ENCODE measurements at regions not wholly inside any gene's neighbourhood (a gene's known extent, or its start where the extent isn't known, plus 50 kb on each side); places are given as distances from the start of the nearest gene placed in this dataset.

- DNase-seq (ENCODE audit: low spot score): no peak
These were observed 179.8 kb upstream of the HAAO start for GRCh38 chr2:42971947-42972736.

GRCh38 chr2:42971381-42971780, 179.0 kb upstream of the HAAO start:
- no peak for DNase-seq (ENCODE audit: low spot score)

- no peak for DNase-seq (ENCODE audit: low spot score)
These were observed 177.8 kb upstream of the HAAO start for GRCh38 chr2:42970151-42970550.

- DNase-seq (ENCODE audit: low spot score): peak; percentile 54
These were observed 177.1 kb upstream of the HAAO start for GRCh38 chr2:42969231-42970150.

GRCh38 chr2:42967959-42968674, 175.7 kb upstream of the HAAO start:
- no peak for DNase-seq (ENCODE audit: low spot score)

DNA sequence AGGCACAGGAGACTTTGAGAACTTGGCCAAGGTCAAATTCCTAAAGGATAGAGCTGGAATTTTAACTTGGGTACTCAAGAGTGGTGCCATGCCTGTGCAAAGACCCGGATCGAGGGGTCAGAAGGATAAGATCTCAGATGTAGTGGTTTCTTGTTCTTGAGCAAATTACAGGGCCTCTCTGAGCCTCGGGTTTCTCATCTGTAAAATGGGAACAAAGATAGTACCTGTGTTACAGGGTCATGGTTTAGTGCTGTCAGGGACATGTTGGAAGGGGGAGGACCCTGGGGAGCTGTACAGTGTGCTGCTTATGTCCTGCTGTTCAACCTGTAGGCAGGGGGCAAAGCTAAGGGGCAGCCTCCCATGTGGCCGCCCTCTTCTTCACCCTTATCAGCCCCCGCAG, 173.5 kb upstream of the HAAO start:
- DNase-seq (ENCODE audit: low spot score): no peak

- no peak for DNase-seq (ENCODE audit: low spot score)
These were observed 172.8 kb upstream of the HAAO start for GRCh38 chr2:42965196-42965595.

- no peak for DNase-seq (ENCODE audit: low spot score)
These were observed 172.2 kb upstream of the HAAO start for GRCh38 chr2:42964439-42965083.

DNA sequence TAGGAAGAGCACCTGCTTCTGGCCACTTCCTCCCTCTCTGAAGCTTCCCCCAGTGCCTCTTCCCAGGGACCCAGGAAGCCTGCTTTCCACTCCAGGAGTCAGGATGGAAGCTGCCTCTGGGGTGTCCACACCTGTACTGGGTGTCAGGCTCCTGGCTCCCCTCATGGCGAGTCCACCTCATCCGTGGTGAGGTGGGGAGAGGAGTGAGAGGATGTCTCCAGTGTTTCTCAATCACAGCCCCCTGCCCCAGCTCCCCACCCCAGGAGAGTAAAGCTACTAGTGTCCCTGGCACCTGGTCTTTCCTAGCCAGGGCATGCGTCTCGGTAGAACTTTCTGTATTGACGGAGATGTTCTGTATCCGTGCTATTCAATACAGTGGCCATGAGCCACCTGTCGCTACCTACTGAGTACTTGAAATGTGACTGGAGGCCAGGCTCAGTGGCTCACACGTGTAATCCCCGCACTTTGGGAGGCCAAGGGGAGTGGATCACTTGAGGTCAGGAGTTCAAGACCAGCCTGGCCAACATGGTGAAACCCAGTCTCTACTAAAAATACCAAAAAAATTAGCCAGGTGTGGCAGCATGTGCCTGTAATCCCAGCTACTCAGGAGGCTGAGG, 171.2 kb upstream of the HAAO start:
- DNase-seq (ENCODE audit: low spot score): no peak

DNA sequence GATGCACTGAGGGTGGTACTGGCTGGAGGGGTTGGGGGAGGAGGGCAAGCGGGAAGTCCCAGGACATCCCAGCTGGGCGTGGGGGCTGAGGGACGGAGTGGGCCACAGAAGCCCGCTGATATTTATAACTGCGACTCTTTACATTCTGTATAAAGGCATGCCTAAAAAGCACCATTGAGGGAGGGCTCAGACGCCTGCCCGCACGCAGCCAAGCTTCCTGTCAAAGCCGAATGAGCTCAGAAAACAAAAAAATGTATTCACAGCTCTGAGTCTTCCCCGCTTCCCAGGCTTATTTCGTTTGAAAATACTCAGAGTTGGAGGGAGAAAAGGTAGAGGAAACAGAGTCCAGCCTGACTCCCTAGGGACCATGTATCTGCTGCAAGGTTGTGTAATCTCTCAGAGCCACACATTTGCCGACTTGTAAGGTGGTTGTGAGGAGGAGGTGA, 170.1 kb upstream of the HAAO start:
- DNase-seq (ENCODE audit: low spot score): no peak

GRCh38 chr2:42961961-42962360, 169.6 kb upstream of the HAAO start:
- no peak for DNase-seq (ENCODE audit: low spot score)

DNA sequence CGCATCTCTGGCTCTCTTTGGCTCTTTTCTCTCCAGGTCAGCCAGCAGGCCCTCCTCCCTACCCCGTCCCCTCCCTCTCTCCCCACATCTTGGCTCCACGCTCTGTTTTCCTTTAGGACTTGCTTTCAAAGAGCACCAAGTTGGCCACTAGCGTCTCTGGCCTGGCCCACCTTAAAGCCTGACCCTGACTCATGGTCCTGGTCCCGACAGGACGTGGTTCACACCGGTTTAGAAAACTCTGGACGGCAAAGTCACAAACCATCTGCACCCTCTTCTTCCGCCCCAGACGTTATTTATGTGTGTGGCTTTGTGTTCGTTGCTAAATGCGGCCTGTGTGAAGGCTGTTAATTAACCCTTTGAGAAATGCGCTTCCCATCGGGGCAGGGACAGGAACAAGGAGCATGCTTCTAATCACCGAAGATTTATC, 169.0 kb upstream of the HAAO start:
- no peak for DNase-seq (ENCODE audit: low spot score)

- DNase-seq (ENCODE audit: low spot score): no peak
These were observed 168.4 kb upstream of the HAAO start for GRCh38 chr2:42960842-42961180.

DNA sequence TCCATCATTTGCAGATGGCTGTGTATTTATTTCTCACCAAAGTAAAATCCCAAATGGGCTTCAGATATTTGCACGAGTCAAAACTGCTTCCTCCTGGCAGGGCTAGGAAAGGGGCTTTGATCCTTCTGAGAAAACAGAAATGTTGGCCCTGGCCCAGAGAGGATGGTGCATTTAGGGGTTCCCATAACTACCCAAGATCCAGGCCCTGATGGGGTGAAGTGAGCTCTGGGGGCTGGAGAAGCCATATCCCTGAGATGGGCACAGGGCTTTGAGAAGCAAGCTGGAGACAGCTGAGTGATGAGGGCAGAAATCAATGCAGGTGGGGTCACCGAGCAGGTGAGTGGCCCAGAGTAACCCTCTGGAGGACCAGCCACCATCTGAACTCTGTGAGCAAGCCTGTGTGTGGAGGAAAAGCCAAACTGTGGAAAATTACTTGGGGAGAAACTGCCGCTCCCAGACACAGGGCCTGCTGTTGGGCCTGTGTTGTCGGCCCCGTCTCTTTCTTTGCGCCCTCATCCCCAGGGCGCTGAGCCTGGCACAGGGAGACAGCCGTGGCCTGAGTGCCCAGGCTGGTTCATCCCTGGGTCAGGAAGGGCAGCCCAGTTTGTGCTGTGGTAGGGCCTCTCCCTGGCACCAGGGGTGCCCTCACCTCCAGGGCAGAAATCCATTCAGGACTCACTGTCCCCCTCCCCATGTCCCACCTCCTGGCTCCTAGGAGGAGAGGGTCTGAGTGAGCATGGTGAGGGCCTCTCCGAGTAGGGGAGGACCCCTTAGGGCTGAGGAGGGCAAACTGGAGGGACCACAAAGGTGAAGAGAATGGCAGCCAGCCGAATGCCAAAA, 167.8 kb upstream of the HAAO start:
- no peak for DNase-seq (ENCODE audit: low spot score)

GRCh38 chr2:42959234-42960001, 167.0 kb upstream of the HAAO start:
- no peak for DNase-seq (ENCODE audit: low spot score)

DNA sequence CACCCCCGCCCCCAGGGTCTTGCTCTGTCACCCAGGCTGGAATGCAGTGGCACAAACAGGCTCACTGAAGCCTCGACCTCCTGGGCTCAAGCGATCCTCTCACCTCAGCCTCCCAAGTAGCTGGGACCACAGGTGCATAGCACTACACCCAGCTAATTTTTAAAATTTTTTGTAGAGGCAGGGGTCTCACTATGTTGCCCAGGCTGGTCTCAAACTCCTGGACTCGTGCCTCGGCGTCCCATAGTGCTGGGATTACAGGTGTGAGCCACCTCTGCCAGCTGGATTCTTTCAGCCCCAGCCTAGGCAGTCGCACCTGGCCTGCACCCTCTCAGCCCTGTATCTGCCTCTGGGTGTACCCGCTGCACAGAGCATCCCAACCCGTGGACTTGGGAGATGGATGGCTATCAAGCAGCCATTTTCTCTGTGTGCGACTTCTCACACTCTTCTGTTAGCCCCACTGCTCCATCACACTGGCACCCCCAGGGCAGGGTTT, 166.4 kb upstream of the HAAO start:
- DNase-seq (ENCODE audit: low spot score): no peak

DNA sequence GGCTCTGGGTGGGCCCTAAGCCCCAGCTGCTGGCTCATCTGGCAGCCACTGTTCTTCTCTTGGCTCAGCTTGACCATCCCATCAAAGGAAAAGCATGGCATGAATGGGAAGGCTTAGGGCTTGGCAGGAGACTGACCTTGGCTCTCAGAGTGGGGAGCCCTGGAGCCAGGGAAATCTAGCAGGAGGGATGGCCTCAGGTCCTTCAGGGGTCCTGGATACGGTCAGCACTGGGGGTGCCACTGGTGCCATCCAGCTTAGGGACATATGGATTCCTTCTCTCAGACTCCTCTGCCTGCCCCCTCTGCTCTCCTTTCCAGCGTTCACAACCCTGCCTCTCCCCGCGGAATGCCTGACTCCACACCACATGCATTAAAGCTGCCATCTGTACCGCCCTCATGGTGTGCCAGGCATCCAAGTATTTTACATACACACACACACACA, 165.5 kb upstream of the HAAO start:
- no peak for DNase-seq (ENCODE audit: low spot score)

- DNase-seq (ENCODE audit: low spot score): no peak
These were observed 164.9 kb upstream of the HAAO start for GRCh38 chr2:42957109-42957860.

All from RKO (cell line).